ENCODE measurements at regions not wholly inside any gene's neighbourhood (a gene's known extent, or its start where the extent isn't known, plus 50 kb on each side); places are given as distances from the start of the nearest gene placed in this dataset.

GRCh38 chr1:244297087-244297486, 154.6 kb downstream of the ADSS2 start:
- TF ChIP-seq CTCF (conservative IDR thresholded peaks at IDR 0.05) = no peak
- H3K27ac ChIP-seq = no peak overlapping the region

GRCh38 chr1:244297616-244298015, 154.1 kb downstream of the ADSS2 start:
- H3K27ac ChIP-seq = no peak overlapping the region
- no peak for TF ChIP-seq CTCF (conservative IDR thresholded peaks at IDR 0.05)

GRCh38 chr1:244300029-244300375, 151.7 kb downstream of the ADSS2 start:
- H3K27ac ChIP-seq = peak overlapping the region; percentile 61

DNA sequence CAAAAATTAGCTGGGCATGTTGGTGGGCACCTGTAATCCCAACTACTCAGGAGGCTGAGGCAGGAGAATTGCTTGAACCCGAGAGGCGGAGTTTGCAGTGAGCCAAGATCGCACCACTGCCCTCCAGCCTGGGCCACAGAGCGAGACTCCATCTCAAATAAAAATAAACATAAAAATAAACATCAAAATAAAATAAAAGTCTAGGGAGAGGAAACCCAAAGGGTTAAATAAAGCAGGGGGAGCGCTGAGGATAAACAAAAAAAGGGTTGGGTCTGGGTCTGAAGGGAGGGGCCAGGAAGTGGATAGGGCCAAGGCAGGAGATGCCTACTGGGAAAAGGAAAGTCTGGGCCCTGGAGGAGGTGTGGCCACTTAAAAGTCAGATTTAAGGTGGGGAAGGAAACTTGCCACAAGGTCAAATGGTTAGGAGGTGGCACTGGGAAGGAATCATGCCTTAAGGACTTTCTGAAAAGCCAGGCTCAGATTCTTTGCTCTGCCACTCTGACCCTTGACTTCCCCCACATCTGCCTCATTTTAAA, 150.0 kb downstream of the ADSS2 start:
- no peak overlapping the region for H3K27ac ChIP-seq
- no peak for TF ChIP-seq CTCF (conservative IDR thresholded peaks at IDR 0.05)

GRCh38 chr1:244302876-244303609, 148.7 kb downstream of the ADSS2 start:
- H3K27ac ChIP-seq = no peak overlapping the region
- TF ChIP-seq CTCF (conservative IDR thresholded peaks at IDR 0.05) = no peak

GRCh38 chr1:244303610-244303969, 148.1 kb downstream of the ADSS2 start:
- no peak for TF ChIP-seq CTCF (conservative IDR thresholded peaks at IDR 0.05)
- 0 out of 2 replicates have a peak overlapping the region, but pooled peaks have one; percentile 5 for H3K27ac ChIP-seq

DNA sequence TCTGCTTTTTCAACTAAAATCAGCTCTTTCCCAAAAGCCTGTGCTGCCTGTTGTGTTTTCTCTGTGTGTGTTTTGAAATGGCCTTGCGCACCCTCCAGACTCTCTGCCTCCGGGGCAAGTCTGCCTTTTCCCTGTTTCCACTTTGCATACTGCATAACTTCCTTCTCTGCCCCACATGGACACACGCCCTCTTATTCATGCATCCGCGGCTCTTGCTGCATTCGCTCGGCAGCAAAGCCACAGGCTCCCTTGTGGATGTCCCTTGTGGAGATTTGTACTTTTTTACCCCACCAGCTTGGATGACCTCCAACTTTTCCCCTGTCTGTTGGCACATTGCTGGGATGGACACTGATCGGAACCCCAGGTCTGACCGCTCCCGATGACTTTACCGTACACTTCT, 147.6 kb downstream of the ADSS2 start:
- 0 out of 2 replicates have a peak overlapping the region, but pooled peaks have one; percentile 5 for H3K27ac ChIP-seq
- TF ChIP-seq CTCF (conservative IDR thresholded peaks at IDR 0.05) = no peak

DNA sequence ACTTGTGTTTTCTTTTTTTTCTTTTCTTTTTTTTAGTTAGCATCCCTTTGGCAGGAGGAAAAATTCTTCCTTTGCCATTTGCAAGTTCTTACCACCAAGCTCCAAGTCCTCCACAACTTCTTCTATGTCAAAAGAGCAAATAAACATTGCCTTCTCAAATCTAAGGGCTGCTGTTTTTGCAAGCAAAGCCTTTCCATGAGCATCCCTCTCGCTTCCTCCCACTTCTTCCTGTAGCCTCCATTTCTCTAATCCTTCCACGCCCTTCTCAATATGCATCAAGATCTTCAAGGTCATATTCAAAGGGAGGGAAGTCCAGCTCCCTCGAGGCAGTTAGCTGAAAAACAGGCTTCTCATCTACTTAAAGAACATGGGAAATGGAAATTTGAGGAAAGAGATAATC, 147.1 kb downstream of the ADSS2 start:
- no peak overlapping the region for H3K27ac ChIP-seq
- no peak for TF ChIP-seq CTCF (conservative IDR thresholded peaks at IDR 0.05)
